HG02588 (cell line): ENCODE measurements at regions not wholly inside any gene's neighbourhood (a gene's known extent, or its start where the extent isn't known, plus 50 kb on each side); places are given as distances from the start of the nearest gene placed in this dataset.
"Not testable (repeated sequence)": the region's sequence is repeated elsewhere in the genome, so short reads cannot be mapped to it uniquely, and the experiment has no call there.

ENCODE experiments used
- ATAC-seq: cut with Tn5 transposase; IDR thresholded peaks from one replicate; pipeline ENCODE4 v1.9.1; 2021; ENCODE audit warnings: mild to moderate bottlenecking, moderate library complexity; ENCODE audit not compliant: unreplicated experiment

DNA sequence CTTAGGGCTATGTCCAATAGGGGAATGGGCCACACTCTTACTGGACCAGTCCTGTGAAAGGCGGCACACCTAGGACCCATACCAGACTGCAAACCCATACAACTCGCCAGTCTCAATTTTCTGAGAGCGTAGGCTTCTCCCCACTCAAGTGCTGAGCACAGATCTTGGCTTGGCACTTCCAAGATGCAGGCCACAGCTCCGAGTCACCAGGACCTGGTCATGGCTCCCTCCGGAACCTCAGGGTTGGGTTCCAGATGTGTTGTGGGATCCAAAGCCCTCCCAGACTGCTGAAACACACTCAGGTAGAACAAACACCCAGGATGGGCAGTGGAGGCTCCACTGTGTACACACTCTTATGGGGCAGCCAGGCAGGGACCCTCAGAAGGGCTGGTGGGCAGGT, 103.3 kb downstream of the TMEM144 start:
- ATAC-seq = no peak

DNA sequence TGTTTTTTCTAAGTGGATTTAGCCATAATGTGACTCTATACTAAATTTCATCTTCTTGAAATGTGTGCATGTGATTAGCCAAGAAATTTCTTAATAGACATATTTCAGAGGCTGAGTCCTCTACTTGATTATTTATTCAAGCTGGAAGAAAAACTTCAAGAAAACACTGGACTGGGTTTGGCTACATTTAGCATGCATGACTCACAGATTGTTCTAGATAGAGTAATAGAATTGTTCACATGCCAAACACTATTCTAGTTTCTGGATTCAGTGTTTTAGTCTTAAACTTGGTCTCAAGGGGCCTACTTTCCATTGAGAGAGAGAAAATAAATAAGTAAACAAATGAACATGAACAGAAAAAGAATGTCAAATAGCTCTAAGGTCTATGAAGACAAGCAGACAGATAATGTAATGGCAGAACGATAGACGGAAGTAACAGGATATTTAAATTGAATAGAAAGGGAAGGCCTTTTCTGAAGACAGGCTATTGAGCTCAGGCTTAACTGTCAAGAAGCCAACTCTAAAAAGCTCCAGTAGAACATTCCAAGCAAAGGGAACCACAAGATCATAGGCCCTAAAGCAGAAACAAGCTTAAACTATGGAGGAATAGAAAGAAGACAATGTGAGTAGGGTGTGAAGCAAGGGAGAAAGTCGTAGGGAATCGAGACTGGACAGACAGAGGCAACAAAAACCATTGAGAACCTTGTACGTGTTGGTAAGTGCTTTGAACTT, 104.6 kb downstream of the TMEM144 start:
- no peak for ATAC-seq

GRCh38 chr4:158315706-158316105, 105.4 kb downstream of the TMEM144 start:
- no peak for ATAC-seq

- peak; percentile 71 for ATAC-seq
Measured at GRCh38 chr4:158316264-158316663, 106.0 kb downstream of the TMEM144 start.

GRCh38 chr4:158319880-158320279, 109.6 kb downstream of the TMEM144 start:
- no peak for ATAC-seq

GRCh38 chr4:158322109-158322508, 111.8 kb downstream of the TMEM144 start:
- ATAC-seq = no peak

- ATAC-seq = no peak
Measured at GRCh38 chr4:158327525-158327924, 117.2 kb downstream of the TMEM144 start.

DNA sequence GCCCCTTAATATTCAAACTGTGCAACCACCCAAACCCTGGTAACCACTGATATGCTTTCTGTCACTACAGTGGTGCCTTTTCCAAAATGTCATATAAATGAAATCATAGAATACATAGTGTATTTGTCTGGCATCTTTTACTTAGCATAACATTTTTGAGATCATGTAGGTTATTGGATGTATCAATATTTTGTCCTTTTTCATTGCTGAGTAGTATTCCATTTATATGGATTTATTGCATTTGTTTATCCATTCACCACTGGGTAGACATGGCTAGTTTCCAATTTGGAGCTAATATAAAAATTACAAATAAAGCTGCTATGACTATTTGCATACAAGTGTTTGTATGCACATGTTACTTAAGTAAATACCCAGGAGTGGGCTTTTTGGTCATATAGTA, 121.6 kb downstream of the TMEM144 start:
- no peak for ATAC-seq

- no peak for ATAC-seq
Measured at GRCh38 chr4:158333820-158334219, 123.5 kb downstream of the TMEM144 start.

- no peak for ATAC-seq
Measured at GRCh38 chr4:158341896-158342295, 131.6 kb downstream of the TMEM144 start.

DNA sequence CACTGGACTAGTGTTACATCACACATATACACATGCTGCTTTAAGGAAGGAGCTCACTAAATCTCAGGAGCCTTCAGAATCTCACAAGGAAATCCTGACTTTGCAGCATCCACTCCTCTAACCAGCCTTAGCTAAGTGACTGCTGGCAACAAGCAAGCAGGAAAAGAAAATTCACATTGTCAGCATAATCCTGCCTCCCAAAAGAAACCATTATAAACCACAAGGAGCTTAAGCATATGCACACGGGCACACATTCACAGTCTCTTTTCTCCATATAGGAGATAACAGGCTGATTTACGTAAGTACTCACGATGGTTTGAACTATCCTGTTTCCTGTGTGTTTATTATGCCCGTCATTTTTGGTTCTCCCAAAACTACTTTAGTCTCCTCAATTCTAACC, 136.3 kb downstream of the TMEM144 start:
- no peak for ATAC-seq

DNA sequence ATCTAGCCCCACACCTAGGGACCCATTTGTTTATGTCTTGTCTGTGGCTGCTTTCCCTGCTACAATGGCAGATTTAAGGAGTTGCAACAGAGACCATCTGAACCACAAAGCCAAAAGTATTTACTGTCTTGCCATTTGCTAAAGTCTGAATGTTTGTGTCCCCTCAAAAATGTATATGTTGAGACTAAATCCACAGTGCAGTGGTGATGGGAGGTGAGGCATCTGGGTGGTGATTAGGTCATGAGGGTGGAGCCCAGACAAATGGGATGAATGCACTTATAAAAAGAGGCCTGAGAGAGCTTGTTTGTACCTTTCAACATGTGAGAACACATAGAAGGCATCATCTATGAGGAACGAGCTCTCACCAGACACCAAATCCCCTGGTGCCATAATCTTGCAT, 137.3 kb downstream of the TMEM144 start:
- no peak for ATAC-seq

GRCh38 chr4:158350161-158350560, 139.9 kb downstream of the TMEM144 start:
- ATAC-seq = no peak

DNA sequence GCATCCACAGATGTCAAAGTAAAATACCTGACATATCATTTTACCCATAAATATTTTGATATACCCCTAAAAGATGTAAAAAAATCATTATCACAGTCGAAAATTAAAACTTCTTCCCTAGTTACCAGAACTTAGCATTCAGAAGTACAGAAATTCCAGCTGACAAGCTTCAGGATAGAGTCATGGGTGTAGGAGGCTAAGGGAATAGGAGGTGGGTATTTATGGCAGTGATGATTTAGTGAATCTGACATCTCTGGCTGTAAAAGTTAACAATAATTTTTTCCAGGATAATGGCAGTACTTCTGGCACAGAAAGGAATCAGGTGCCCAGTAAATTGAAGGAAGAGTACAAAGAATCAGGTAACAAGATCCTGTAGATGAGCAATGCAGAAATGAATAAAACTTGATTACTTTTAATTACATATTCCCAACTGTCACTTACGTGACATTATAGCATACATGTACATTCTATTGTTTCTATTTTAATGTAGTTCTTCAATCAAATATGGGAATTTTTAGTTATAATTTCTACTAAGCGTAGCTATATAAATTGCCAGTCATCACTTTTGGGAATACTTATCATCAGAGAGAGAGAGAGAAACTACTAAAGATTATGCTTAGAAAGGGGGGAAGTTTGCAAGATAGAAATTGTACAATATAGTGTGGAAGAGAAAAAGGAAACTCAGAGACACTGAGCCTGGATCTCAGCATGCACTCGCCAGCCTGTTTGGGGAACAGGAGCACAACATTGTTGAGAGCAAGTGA, 143.4 kb downstream of the TMEM144 start:
- ATAC-seq = no peak

DNA sequence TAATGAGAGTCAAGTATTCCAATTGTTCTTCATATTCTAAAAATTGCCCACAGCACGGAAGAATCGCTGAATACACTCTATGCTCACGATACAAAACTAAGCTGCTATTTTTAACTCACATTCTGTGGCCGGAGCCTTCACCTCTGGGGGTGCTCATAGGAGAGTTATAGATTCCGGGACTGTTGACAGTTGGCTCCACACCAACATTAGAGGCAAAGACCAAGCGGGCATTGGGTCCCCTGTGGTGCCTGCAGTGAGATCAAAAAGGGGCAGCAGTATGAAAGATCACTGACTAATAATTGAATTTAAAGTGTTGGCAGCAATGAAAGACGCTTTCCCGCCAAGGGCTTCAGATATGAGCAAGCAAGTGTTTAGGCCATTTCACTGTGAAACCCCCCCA, 146.0 kb downstream of the TMEM144 start:
- no peak for ATAC-seq

- not testable (repeated sequence) for ATAC-seq
Measured at GRCh38 chr4:158367932-158368441, 153.7 kb upstream of the RXFP1 start.

GRCh38 chr4:158371158-158371557, 150.5 kb upstream of the RXFP1 start:
- no peak for ATAC-seq

DNA sequence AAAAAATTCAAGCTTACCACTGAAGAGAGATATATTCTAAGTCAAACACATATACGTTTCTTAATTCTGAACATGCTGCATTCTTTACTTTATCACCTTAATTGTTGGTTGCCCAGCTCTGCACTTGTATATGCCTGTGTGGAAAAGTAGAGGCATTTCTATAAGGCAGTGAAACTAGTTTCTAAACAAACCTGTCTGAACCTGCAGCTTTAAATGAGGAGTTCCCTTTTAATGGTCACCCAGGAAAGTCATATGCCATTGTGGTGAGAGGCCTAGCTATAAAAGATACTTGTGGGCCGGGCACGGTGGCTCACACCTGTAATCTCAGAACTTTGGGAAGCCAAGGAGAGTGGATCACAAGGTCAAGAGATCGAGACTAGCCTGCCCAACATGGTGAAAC, 147.4 kb upstream of the RXFP1 start:
- ATAC-seq = no peak

DNA sequence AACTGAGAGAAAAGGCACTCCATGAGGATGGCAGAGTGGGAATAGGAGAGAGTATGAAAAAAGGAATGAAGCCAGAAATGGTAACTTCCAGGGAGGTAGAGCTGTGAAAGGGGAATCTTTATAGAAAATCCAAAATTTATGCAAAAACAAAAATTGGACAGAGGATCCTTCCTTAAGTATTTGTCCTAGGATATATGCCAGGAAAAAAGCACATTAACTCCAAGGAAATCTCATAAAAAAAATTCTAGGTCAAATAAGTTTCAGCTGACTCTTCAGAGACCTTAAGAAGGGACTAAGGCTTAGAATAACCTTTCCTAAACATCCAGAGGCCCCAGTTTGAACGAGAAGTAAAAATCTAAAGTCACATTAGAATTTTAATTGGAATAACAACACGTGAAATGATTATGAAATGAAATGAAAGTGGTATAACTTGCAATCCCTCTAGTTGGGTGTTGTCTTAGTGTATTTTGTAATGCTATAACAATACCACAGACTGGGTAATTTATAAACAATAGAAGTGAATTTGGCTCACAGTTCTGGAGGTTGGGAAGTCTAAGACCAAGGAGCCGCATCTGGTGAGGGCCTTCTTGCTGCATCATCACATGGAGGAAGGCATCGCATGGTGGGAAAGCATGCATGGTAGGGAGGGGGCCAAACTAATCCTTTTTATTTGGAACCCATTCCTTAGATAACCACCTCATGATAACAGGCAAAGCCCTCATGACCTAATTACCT, 145.4 kb upstream of the RXFP1 start:
- ATAC-seq = no peak

DNA sequence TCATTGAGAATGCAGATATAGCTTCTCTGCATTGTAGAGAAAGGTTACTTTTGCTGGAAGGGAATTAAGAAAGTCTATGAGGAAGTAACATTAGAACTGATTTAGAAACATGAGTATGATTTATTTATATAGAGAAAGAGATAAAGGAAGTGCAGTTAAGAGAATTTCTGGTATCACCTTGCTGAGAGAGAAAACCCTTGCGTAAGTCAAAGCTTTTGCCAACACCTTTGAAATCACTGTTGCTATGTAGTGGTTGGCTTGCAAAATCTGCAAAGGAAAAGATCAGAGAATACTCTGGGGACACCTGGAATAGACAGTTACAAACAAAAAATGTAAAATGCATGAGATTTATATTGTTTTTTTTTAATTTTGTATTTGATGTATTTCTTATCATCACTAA, 137.3 kb upstream of the RXFP1 start:
- no peak for ATAC-seq

GRCh38 chr4:158395343-158395742, 126.3 kb upstream of the RXFP1 start:
- no peak for ATAC-seq

DNA sequence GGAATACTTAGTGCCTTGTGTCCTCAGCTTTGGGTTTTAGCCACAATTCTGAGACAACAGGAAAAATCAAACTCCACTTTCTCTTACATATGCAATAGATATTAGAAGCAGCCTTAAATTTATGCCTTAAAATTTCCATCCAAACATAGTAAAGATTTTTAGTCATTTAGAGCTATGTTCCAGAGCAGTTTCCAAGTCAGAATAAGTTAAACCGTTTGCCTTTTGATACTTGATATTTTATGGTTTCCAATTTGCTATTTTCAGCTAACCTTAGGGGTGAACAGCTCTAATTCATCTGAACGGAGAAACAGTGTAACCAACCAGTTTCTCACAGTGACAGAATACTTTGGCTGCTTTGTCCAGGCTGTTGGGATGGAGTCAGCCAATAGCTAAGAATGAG, 125.8 kb upstream of the RXFP1 start:
- no peak for ATAC-seq
